ES-I3 (cell line): ENCODE measurements at regions not wholly inside any gene's neighbourhood (a gene's known extent, or its start where the extent isn't known, plus 50 kb on each side); places are given as distances from the start of the nearest gene placed in this dataset.

Experiments used
- H3K36me3 ChIP-seq: 2 replicates; pipeline ENCODE4 v1.6.1; 2013; ENCODE audit warnings: mild to moderate bottlenecking, low read length, control low read depth, moderate library complexity; ENCODE audit not compliant: insufficient read depth
- H3K4me1 ChIP-seq: 2 replicates; pipeline ENCODE4 v1.6.1; 2013; ENCODE audit warnings: mild to moderate bottlenecking, control low read depth, low read length; ENCODE audit not compliant: insufficient read depth
- H3K9ac ChIP-seq: 2 replicates; pipeline ENCODE4 v1.6.1; 2013; ENCODE audit warnings: low read depth, mild to moderate bottlenecking, low read length, moderate library complexity
- H3K9me3 ChIP-seq: 2 replicates; pipeline ENCODE4 v1.6.1; 2013; ENCODE audit warnings: mild to moderate bottlenecking, low read length, moderate library complexity; ENCODE audit not compliant: control insufficient read depth, insufficient read depth

GRCh38 chr3:176941689-176942088, 255.6 kb downstream of the TBL1XR1 start:
- Histone ChIP-seq H3K36me3 (no peaks in the 10 kb centered on the region), H3K4me1 (no peaks in the 10 kb centered on the region)

GRCh38 chr3:176939022-176939817, 258.1 kb downstream of the TBL1XR1 start:
- Histone ChIP-seq H3K9me3 (no peaks in the 10 kb centered on the region), H3K36me3 (no peaks in the 10 kb centered on the region), H3K9ac (no peak overlapping the region), H3K4me1 (no peaks in the 10 kb centered on the region)

More at GRCh38 chr3:176941689-176942088, 255.6 kb downstream of the TBL1XR1 start:
- H3K9ac ChIP-seq = no peak overlapping the region
- H3K9me3 ChIP-seq = no peaks in the 10 kb centered on the region

GRCh38 chr3:176937994-176938393, 259.3 kb downstream of the TBL1XR1 start:
- no peak overlapping the region for H3K9ac ChIP-seq
- H3K9me3 ChIP-seq = no peaks in the 10 kb centered on the region; the same call in 1 of the 2 replicates
- no peaks in the 10 kb centered on the region for H3K4me1 ChIP-seq
- H3K36me3 ChIP-seq = no peaks in the 10 kb centered on the region

DNA sequence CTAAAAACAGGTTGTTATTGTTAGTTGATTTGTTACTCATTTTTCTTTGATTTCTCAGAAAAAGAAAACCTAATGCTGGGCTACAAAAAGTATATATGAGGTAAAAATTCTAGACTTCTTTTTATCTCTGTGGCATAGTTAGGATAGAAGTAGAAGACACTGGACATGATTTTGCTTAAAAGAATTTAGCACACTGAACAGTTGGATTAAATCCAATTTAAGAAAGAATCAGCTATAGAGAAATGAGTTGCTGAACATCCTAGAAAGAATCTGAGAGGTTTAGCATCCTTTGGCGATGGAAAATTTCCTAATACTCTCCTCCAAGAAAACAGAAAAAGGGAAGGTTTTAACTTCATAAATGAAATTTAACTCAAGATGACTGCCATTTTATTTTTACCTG, 259.7 kb downstream of the TBL1XR1 start:
- H3K4me1 ChIP-seq = no peaks in the 10 kb centered on the region
- no peaks in the 10 kb centered on the region; the same call in 1 of the 2 replicates for H3K9me3 ChIP-seq
- H3K9ac ChIP-seq = no peak overlapping the region
- H3K36me3 ChIP-seq = no peaks in the 10 kb centered on the region

DNA sequence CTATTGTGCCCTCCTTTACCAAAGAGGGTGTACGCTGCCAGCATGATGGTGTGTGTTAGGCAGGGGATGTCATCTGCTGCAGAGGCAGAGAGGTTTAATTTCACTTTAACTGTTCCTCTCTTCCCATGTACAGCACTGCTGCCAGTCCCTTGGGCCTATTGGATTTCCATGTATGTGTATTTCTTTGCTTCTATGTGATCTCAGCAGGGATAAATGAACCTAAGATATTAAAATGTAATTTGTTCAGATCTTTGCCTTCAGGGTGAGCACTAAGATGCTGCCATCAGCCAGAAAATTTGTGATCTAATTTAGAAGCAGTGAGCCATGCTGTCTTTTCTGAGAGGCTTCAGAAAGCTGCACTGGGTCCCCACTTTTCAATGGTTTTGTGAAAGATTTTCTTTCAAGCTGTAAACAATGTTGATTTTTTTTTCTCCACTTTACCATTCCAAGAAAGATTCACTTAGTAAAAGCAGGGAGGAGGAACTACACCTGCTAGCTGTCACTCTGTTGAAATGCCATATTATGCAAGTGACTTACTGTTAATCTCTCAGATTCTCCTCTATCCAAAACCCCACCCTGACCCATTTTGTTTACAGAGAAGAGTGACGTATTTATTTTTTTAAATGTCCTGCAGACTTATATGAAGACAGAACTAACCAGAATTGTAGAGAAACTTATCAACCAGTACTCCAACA, 261.9 kb downstream of the TBL1XR1 start:
- Histone ChIP-seq H3K4me1 (no peaks in the 10 kb centered on the region), H3K36me3 (no peaks in the 10 kb centered on the region), H3K9me3 (no peaks in the 10 kb centered on the region; the same call in 1 of the 2 replicates), H3K9ac (no peak overlapping the region)

- Histone ChIP-seq H3K4me1 (no peaks in the 10 kb centered on the region), H3K9me3 (no peaks in the 10 kb centered on the region; the same call in 1 of the 2 replicates), H3K9ac (no peak overlapping the region), H3K36me3 (no peaks in the 10 kb centered on the region)
These were observed 262.6 kb downstream of the TBL1XR1 start for GRCh38 chr3:176934698-176935097.

DNA sequence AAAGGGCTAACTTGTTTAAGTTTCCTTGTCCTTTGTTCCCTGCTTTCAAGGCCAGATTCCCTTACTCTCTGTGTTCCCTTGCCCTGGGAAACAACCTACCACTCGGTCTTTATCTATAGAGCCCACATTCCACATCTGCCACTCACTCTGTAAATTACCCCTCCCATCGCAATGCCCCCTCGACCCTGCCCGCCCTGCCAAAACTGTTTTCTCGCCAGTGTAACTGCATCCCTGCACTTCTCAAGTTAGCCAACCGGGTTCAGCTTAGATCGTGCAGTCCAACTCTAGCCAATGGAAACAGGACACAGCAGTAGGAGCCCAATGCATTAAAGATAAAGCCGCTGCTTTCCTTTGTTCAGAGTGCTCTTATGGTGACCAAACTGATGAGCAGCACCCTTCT, 263.6 kb downstream of the TBL1XR1 start:
- H3K36me3 ChIP-seq = no peaks in the 10 kb centered on the region
- no peak overlapping the region for H3K9ac ChIP-seq
- no peaks in the 10 kb centered on the region; the same call in 1 of the 2 replicates for H3K9me3 ChIP-seq
- no peaks in the 10 kb centered on the region for H3K4me1 ChIP-seq

DNA sequence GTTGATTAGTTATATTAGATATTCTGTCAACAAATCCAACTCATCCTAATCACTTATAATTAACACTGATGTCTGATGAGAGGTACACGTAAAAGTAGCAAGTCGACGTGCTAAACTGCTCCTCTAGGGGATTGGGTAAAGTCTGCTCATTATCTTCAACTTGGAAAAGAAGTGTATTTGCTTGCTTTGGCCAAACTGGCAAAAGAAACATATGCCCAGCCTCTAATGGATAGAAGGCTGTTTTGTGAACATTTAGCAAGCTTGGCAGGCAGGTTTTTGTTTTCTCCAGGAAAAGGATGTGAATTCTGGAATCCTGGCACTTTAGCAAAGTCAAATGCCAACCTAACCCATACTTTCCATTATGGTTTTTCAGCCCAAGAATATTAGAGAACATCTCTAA, 264.8 kb downstream of the TBL1XR1 start:
- H3K36me3 ChIP-seq = no peaks in the 10 kb centered on the region

GRCh38 chr3:176931991-176932390, 265.3 kb downstream of the TBL1XR1 start:
- Histone ChIP-seq H3K4me1 (no peaks in the 10 kb centered on the region), H3K9ac (no peak overlapping the region), H3K9me3 (no peaks in the 10 kb centered on the region; the same call in 1 of the 2 replicates), H3K36me3 (no peaks in the 10 kb centered on the region)

More for the DNA sequence above, 264.8 kb downstream of the TBL1XR1 start:
- H3K4me1 ChIP-seq = no peaks in the 10 kb centered on the region
- no peaks in the 10 kb centered on the region; the same call in 1 of the 2 replicates for H3K9me3 ChIP-seq
- H3K9ac ChIP-seq = no peak overlapping the region

- Histone ChIP-seq H3K4me1 (no peaks in the 10 kb centered on the region), H3K9me3 (no peaks in the 10 kb centered on the region; the same call in 1 of the 2 replicates), H3K9ac (no peak overlapping the region), H3K36me3 (no peaks in the 10 kb centered on the region)
These were observed 266.3 kb downstream of the TBL1XR1 start for GRCh38 chr3:176930942-176931341.

DNA sequence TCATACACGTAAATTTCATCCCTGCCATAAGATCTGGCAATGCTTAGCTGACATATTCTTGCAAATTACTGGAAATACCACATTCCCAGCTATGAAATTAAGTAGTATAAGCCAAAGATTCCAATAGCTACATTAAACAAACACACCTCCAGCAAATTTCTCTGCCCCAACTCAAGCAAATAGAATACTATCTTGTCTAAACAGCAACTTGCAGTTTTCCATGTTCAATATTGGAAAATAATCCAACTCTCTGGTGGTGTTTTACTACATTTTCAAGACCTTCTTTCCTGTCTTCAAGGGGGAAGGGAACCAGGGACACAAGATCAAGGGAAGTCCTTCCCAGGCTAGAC, 268.7 kb downstream of the TBL1XR1 start:
- no peaks in the 10 kb centered on the region for H3K4me1 ChIP-seq
- no peaks in the 10 kb centered on the region for H3K36me3 ChIP-seq
- no peaks in the 10 kb centered on the region; the same call in 1 of the 2 replicates for H3K9me3 ChIP-seq
- H3K9ac ChIP-seq = no peak overlapping the region

DNA sequence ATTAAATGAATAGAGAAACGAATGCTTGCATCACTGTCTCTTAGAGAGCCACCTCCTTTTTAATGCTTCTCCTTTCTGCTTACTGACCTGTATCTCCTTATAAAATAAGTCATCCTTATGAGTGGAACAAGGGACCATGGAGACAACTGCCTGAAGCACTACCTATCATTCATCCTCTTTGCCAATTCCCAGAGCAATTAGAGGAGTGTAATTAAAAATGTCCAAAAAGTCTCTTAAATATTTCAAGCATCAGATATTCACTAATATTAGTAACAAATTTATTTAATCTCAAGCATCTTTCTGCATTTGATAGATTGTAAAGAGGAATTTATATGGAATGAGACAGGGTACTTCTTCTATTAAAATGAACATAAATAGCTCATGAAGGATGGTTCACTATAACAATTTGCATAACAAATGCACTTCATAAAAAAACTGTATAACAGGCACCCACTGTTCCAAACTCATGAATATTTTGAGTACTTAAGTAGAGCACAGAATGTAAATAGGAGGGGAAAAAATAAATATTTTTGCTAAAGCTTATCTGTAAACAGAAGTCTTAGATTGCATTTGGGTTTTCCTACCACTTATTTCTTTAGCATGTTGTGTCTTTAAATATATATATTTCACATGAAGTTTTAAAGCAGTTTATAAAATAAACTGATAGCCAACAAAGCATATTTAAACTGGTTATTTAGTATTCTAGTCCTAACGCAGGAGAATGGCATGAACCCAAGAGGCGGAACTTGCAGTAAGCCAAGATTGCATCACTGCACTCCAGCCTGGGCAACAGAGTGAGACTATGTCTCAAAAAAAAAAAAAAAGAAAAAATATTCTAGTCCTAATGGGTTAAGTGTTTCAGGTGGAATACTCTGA, 269.3 kb downstream of the TBL1XR1 start:
- H3K9ac ChIP-seq = no peak overlapping the region
- no peaks in the 10 kb centered on the region for H3K4me1 ChIP-seq
- H3K9me3 ChIP-seq = no peaks in the 10 kb centered on the region
- no peaks in the 10 kb centered on the region for H3K36me3 ChIP-seq

DNA sequence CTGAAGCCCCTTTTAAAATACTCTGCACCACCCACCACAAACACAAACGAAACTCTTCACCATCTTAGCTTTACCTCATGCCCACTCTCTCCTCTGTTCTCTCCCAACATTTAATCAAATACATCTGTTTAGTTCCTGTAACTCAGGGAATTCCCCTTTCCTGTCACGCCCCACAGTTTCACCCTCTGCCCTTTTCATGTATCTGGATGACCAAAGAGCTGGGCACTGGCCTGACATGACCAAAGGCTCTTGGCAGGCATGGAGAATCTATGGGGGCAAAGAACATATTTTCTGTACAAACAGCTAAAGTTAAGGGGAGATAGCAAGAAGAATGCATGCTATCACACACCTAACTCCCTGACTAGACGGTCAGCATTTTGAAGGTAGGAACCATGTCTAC, 270.0 kb downstream of the TBL1XR1 start:
- H3K36me3 ChIP-seq = no peaks in the 10 kb centered on the region
- no peaks in the 10 kb centered on the region for H3K9me3 ChIP-seq
- H3K9ac ChIP-seq = no peak overlapping the region
- no peaks in the 10 kb centered on the region for H3K4me1 ChIP-seq

GRCh38 chr3:176926688-176927087, 270.6 kb downstream of the TBL1XR1 start:
- Histone ChIP-seq H3K36me3 (no peaks in the 10 kb centered on the region), H3K9me3 (no peaks in the 10 kb centered on the region), H3K9ac (no peak overlapping the region), H3K4me1 (no peaks in the 10 kb centered on the region)
